Fibroblast of lung (primary cell): ENCODE measurements at regions not wholly inside any gene's neighbourhood (a gene's known extent, or its start where the extent isn't known, plus 50 kb on each side); places are given as distances from the start of the nearest gene placed in this dataset.

Experiments used
- DNase-seq, 2 donors: peaks; one replicate each; pipeline versions ENCODE4 v3.0.0 to v3.0.0-alpha.2; 2010; ENCODE audit warnings: low read depth in 2 of 2
- H2AFZ ChIP-seq: 2 replicates; pipeline ENCODE4 v1.5.1; 2012; ENCODE audit warnings: low read length, control low read depth, inconsistent platforms
- H3K27ac ChIP-seq: 2 replicates; pipeline ENCODE4 v1.5.1; 2011; ENCODE audit warnings: low read length, control low read depth; ENCODE audit not compliant: insufficient read depth
- H3K27me3 ChIP-seq: 2 replicates; pipeline ENCODE4 v1.5.1; 2011; ENCODE audit warnings: mild to moderate bottlenecking, low read length; ENCODE audit not compliant: control insufficient read depth, insufficient read depth
- H3K36me3 ChIP-seq: 2 replicates; pipeline ENCODE4 v1.5.1; 2011; ENCODE audit warnings: low read length; ENCODE audit not compliant: control insufficient read depth, insufficient read depth
- H3K4me1 ChIP-seq: 2 replicates; pipeline ENCODE4 v1.5.1; 2011; ENCODE audit warnings: low read length; ENCODE audit not compliant: control insufficient read depth, insufficient read depth; ENCODE audit errors: extremely low read depth
- H3K4me2 ChIP-seq: 2 replicates; pipeline ENCODE4 v1.5.1; 2011; ENCODE audit warnings: low read length, control low read depth; ENCODE audit not compliant: insufficient read depth; ENCODE audit errors: extremely low read depth
- H3K4me3 ChIP-seq, 4 experiments: fragments of 200-600 bp in 1 of 4; sonication (generic) in 1 of 4; replicated peaks in 1 of 4; 2 replicates each; pipeline ENCODE4 v1.5.1; 2011 to 2016; ENCODE audit warnings: low read length in 4 of 4, low read depth in 3 of 4, mild to moderate bottlenecking in 3 of 4, control low read depth in 2 of 4, inconsistent platforms in 1 of 4, mixed read lengths in 1 of 4; ENCODE audit not compliant: insufficient read depth in 1 of 4; ENCODE audit errors: control extremely low read depth in 1 of 4
- H3K79me2 ChIP-seq: 2 replicates; pipeline ENCODE4 v1.5.1; 2012; ENCODE audit warnings: mild to moderate bottlenecking, low read length, inconsistent platforms; ENCODE audit not compliant: control insufficient read depth, insufficient read depth
- H3K9ac ChIP-seq: 2 replicates; pipeline ENCODE4 v1.5.1; 2011; ENCODE audit warnings: mild to moderate bottlenecking, low read length, control low read depth; ENCODE audit not compliant: insufficient read depth
- H3K9me3 ChIP-seq: 2 replicates; pipeline ENCODE4 v1.5.1; 2012; ENCODE audit warnings: low read depth, low read length; ENCODE audit not compliant: control insufficient read depth, insufficient read depth
- H4K20me1 ChIP-seq: 2 replicates; pipeline ENCODE4 v1.5.1; 2011; ENCODE audit warnings: low read length; ENCODE audit not compliant: control insufficient read depth, insufficient read depth; ENCODE audit errors: extremely low read depth
- EZH2 ChIP-seq: IDR thresholded peaks from 2 replicates; pipeline ENCODE4 v1.5.1; 2012; ENCODE audit warnings: low read length, control low read depth, mild to moderate bottlenecking; ENCODE audit errors: missing control alignments
- TF ChIP-seq, protein P1 (sequence below), 2 donors: IDR thresholded peaks in 1 of 2; conservative IDR thresholded peaks in 1 of 2; 1 replicate in 1 of 2; 2 replicates in 1 of 2; pipeline ENCODE4 v1.5.1; 2011 to 2012; ENCODE audit warnings: low read length in 2 of 2, control low read depth in 1 of 2, inconsistent platforms in 1 of 2, low read depth in 1 of 2, mild to moderate bottlenecking in 1 of 2

DNA sequence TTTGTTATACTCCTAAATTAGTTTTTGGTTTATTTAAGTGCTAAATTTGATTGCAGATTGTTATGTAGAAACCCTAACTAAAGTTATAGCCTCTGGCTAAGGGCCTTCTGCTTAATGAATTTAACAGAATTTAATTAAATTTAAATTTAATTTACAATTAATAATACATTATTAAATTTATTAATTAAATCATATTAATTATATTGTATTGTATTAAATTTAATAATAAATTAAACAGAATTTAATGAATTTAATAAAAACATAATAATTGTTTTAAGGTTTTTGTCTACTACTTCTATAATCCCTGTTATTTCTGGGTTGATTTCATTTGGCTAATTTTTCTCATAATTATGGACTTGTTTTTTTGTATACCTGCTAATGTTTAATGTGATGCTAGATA is 141.9 kb upstream of the TECRL start:
- DNase-seq: no peak
- H3K9me3 ChIP-seq: no peaks in the 10 kb centered on the region
- H3K4me1 ChIP-seq: no peaks in the 10 kb centered on the region
- H3K9ac ChIP-seq: no peak overlapping the region
- no peaks in the 10 kb centered on the region for H3K27me3 ChIP-seq
- H4K20me1 ChIP-seq: no peaks in the 10 kb centered on the region
- no peak overlapping the region for H3K27ac ChIP-seq
- no peaks in the 10 kb centered on the region for H3K79me2 ChIP-seq
- H3K36me3 ChIP-seq: no peaks in the 10 kb centered on the region
- H2AFZ ChIP-seq: no peak overlapping the region
- H3K4me3 ChIP-seq: no peak overlapping the region
- no peak overlapping the region for H3K4me2 ChIP-seq
- no peak for TF ChIP-seq EZH2
- TF ChIP-seq, protein P1, sequence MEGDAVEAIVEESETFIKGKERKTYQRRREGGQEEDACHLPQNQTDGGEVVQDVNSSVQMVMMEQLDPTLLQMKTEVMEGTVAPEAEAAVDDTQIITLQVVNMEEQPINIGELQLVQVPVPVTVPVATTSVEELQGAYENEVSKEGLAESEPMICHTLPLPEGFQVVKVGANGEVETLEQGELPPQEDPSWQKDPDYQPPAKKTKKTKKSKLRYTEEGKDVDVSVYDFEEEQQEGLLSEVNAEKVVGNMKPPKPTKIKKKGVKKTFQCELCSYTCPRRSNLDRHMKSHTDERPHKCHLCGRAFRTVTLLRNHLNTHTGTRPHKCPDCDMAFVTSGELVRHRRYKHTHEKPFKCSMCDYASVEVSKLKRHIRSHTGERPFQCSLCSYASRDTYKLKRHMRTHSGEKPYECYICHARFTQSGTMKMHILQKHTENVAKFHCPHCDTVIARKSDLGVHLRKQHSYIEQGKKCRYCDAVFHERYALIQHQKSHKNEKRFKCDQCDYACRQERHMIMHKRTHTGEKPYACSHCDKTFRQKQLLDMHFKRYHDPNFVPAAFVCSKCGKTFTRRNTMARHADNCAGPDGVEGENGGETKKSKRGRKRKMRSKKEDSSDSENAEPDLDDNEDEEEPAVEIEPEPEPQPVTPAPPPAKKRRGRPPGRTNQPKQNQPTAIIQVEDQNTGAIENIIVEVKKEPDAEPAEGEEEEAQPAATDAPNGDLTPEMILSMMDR (conservative IDR thresholded peaks at IDR 0.05 in 1 of 2, IDR thresholded peaks at IDR 0.05 in 1 of 2; ENCODE audit: low read depth in 1 of 2, low read length in 2 of 2): no peak

DNA sequence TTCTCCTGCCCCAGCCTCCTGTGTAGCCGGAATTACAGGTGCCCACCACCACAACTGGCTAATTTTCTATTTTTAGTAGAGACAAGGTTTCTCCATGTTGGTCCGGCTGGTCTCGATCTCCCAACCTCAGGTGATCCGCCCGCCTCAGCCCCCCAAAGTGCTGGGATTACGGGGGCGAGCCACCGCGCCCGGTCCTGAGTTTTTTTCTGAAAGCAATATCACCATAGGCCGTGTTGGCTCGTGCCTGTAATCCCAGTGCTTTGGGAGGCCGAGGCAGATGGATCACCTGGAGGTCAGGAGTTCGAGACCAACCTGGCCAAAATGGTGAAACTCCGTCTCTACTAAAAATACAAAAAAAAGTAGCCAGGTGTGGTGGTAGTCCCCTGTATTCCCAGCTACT is 136.3 kb upstream of the TECRL start:
- Histone ChIP-seq H2AFZ (no peak overlapping the region), H3K4me1 (no peaks in the 10 kb centered on the region)

DNA sequence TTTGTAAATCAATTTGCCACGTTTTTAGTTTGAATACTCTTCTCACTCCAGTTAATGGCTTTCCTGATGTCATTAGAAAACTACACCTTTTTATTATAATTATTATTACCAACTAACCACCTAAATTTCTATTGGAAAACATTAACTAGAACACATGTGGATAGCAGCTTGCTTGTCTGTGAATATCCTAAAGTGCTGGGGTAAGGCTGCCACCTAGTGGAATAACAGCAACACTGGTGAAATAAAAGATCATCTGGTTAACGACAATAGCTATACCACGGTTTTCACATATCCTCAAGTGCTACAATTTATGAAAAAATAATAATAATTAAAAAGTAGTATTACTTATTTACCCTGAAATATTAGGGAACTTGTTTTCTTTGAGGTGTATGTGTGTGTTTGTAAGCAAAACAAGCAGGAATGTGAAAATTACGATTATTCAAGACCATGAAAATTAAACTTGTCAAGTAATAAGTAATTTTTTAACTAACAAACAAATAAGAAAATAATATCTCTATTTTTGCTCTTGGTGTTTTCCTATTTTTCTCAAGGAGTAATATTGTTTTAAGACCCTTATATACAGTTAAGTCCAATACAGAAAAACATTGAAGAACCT is 130.1 kb upstream of the TECRL start:
- no peaks in the 10 kb centered on the region for H4K20me1 ChIP-seq
- no peak overlapping the region for H3K4me3 ChIP-seq
- no peaks in the 10 kb centered on the region for H3K4me1 ChIP-seq
- no peaks in the 10 kb centered on the region for H3K79me2 ChIP-seq
- H3K9me3 ChIP-seq: no peaks in the 10 kb centered on the region
- H3K27me3 ChIP-seq: no peaks in the 10 kb centered on the region
- no peak overlapping the region for H3K27ac ChIP-seq
- no peak for TF ChIP-seq EZH2
- TF ChIP-seq, protein P1 (conservative IDR thresholded peaks at IDR 0.05 in 1 of 2, IDR thresholded peaks at IDR 0.05 in 1 of 2; ENCODE audit: low read depth in 1 of 2, low read length in 2 of 2): peak; percentile 54 to 77
- H3K4me2 ChIP-seq: no peak overlapping the region
- no peaks in the 10 kb centered on the region for H3K36me3 ChIP-seq
- peak; percentile 51 to 65 for DNase-seq
- H3K9ac ChIP-seq: no peak overlapping the region
- H2AFZ ChIP-seq: no peak overlapping the region

More for the DNA sequence above, 136.3 kb upstream of the TECRL start:
- TF ChIP-seq, protein P1 (conservative IDR thresholded peaks at IDR 0.05 in 1 of 2, IDR thresholded peaks at IDR 0.05 in 1 of 2; ENCODE audit: low read depth in 1 of 2, low read length in 2 of 2): no peak
- no peak for TF ChIP-seq EZH2
- H3K9me3 ChIP-seq: no peaks in the 10 kb centered on the region
- no peak overlapping the region for H3K9ac ChIP-seq
- no peak for DNase-seq
- no peak overlapping the region for H3K4me2 ChIP-seq
- H3K27me3 ChIP-seq: no peaks in the 10 kb centered on the region
- no peaks in the 10 kb centered on the region for H4K20me1 ChIP-seq
- H3K4me3 ChIP-seq: no peak overlapping the region
- no peaks in the 10 kb centered on the region for H3K79me2 ChIP-seq
- H3K36me3 ChIP-seq: no peaks in the 10 kb centered on the region
- H3K27ac ChIP-seq: no peak overlapping the region
